Astrocyte of the spinal cord (primary cell): ENCODE measurements at regions not wholly inside any gene's neighbourhood (a gene's known extent, or its start where the extent isn't known, plus 50 kb on each side); places are given as distances from the start of the nearest gene placed in this dataset.

ENCODE experiments used
- DNase-seq: peaks from one replicate; pipeline ENCODE4 v3.0.0; 2011; ENCODE audit warnings: low read depth, low spot score
- H3K4me3 ChIP-seq: 2 replicates; pipeline ENCODE4 v1.5.1; 2011; ENCODE audit warnings: low read depth, mild to moderate bottlenecking, low read length, moderate library complexity
- CTCF ChIP-seq: IDR thresholded peaks from 2 replicates; pipeline ENCODE4 v1.5.1; 2012; ENCODE audit warnings: low read depth, mild to moderate bottlenecking, low read length, inconsistent platforms
- in situ Hi-C: cut with HindIII; loops from 2 replicates; pipeline ENCODE4 v1.10.0; 2017; ENCODE audit warnings: low sequenced_read_pairs

GRCh38 chr1:115140442-115141144 lies 51.3 kb upstream of the TSPAN2 start:
- no peak for DNase-seq
- TF ChIP-seq CTCF: no peak
- in situ Hi-C loops: no loop called here
- no peak overlapping the region for H3K4me3 ChIP-seq

- in situ Hi-C loops: no loop called here
- TF ChIP-seq CTCF: no peak
- no peak overlapping the region for H3K4me3 ChIP-seq
- no peak for DNase-seq
These were observed 50.1 kb upstream of the TSPAN2 start for GRCh38 chr1:115139381-115139780.
